Breast epithelium (tissue), 3 donors: ENCODE measurements at regions not wholly inside any gene's neighbourhood (a gene's known extent, or its start where the extent isn't known, plus 50 kb on each side); places are given as distances from the start of the nearest gene placed in this dataset.

Source experiments
- CTCF ChIP-seq, 3 donors: fragments of 450-650 bp; IDR thresholded peaks; one replicate each; pipeline ENCODE4 v1.5.1; 2016 to 2017; ENCODE audit warnings: antibody characterized with exemption in 3 of 3, mild to moderate bottlenecking in 3 of 3, moderate library complexity in 3 of 3
- POLR2A ChIP-seq: fragments of 450-650 bp; IDR thresholded peaks from one replicate; pipeline ENCODE4 v1.6.1; 2016; ENCODE audit warnings: antibody characterized with exemption, mild to moderate bottlenecking, moderate library complexity
- POLR2AphosphoS5 ChIP-seq, 3 donors: sonication (generic); formaldehyde crosslinking; IDR thresholded peaks; one replicate each; pipeline ENCODE4 v1.6.1; 2017; ENCODE audit warnings: antibody characterized with exemption in 3 of 3

GRCh38 chr5:91850031-91850430 lies 466.9 kb upstream of the ARRDC3 start:
- TF ChIP-seq POLR2AphosphoS5 (IDR thresholded peaks at IDR 0.05) (no peak), CTCF (IDR thresholded peaks at IDR 0.05) (no peak), POLR2A (no peak)
